ENCODE measurements at regions not wholly inside any gene's neighbourhood (a gene's known extent, or its start where the extent isn't known, plus 50 kb on each side); places are given as distances from the start of the nearest gene placed in this dataset.

DNA sequence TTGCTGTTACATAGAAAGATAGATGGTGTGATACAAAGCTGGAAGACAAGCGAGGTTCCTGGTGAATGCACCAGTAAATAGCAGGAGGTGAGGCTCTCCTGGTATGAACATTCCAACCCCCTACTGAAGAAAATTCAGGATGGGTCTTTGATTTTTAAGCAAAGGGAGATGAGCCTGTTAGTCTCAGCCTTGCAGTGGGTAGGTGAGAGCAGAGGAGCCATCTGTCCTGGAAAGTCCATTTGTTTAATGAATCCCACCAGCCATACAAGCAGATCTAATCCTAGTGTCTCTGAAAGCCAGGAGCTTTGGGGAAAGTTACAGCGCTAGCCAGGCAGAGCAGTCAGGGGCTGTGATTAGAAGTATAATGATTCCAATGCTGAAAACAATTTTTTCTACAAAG is 234.8 kb upstream of the FOXN3 start:
- TF ChIP-seq RFX5 (IDR thresholded peaks at IDR 0.05; ENCODE audit: low read length) (no peak), YY1 (IDR thresholded peaks at IDR 0.05; ENCODE audit: low read depth) (no peak), NFIC (IDR thresholded peaks at IDR 0.05; ENCODE audit: borderline replicate concordance) (no peak), MXI1 (IDR thresholded peaks at IDR 0.05; ENCODE audit: low read depth, low read length) (no peak), MEF2A (IDR thresholded peaks at IDR 0.05; ENCODE audit: borderline replicate concordance, low read depth) (no peak), EZH2phosphoT487 (IDR thresholded peaks at IDR 0.05; ENCODE audit: borderline replicate concordance, low read depth) (no peak), RAD21 (IDR thresholded peaks at IDR 0.05; ENCODE audit: low read length) (no peak), POLR2AphosphoS5 (IDR thresholded peaks at IDR 0.05; ENCODE audit: low read depth, low read length) (no peak), EP300 (IDR thresholded peaks at IDR 0.05; ENCODE audit: borderline replicate concordance in 1 of 2, low read depth in 1 of 2, low read length in 1 of 2) (no peak), SMC3 (IDR thresholded peaks at IDR 0.05; ENCODE audit: low read depth, low read length) (no peak)
- TF ChIP-seq, protein P1, sequence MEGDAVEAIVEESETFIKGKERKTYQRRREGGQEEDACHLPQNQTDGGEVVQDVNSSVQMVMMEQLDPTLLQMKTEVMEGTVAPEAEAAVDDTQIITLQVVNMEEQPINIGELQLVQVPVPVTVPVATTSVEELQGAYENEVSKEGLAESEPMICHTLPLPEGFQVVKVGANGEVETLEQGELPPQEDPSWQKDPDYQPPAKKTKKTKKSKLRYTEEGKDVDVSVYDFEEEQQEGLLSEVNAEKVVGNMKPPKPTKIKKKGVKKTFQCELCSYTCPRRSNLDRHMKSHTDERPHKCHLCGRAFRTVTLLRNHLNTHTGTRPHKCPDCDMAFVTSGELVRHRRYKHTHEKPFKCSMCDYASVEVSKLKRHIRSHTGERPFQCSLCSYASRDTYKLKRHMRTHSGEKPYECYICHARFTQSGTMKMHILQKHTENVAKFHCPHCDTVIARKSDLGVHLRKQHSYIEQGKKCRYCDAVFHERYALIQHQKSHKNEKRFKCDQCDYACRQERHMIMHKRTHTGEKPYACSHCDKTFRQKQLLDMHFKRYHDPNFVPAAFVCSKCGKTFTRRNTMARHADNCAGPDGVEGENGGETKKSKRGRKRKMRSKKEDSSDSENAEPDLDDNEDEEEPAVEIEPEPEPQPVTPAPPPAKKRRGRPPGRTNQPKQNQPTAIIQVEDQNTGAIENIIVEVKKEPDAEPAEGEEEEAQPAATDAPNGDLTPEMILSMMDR (IDR thresholded peaks at IDR 0.05), result no peak
- TF ChIP-seq, protein P2, sequence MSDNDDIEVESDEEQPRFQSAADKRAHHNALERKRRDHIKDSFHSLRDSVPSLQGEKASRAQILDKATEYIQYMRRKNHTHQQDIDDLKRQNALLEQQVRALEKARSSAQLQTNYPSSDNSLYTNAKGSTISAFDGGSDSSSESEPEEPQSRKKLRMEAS (IDR thresholded peaks at IDR 0.05; ENCODE audit: low read depth), result no peak
- TF ChIP-seq, protein P3, sequence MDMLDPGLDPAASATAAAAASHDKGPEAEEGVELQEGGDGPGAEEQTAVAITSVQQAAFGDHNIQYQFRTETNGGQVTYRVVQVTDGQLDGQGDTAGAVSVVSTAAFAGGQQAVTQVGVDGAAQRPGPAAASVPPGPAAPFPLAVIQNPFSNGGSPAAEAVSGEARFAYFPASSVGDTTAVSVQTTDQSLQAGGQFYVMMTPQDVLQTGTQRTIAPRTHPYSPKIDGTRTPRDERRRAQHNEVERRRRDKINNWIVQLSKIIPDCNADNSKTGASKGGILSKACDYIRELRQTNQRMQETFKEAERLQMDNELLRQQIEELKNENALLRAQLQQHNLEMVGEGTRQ (IDR thresholded peaks at IDR 0.05; ENCODE audit: borderline replicate concordance, low read depth, low read length), result no peak
- TF ChIP-seq, protein P4, sequence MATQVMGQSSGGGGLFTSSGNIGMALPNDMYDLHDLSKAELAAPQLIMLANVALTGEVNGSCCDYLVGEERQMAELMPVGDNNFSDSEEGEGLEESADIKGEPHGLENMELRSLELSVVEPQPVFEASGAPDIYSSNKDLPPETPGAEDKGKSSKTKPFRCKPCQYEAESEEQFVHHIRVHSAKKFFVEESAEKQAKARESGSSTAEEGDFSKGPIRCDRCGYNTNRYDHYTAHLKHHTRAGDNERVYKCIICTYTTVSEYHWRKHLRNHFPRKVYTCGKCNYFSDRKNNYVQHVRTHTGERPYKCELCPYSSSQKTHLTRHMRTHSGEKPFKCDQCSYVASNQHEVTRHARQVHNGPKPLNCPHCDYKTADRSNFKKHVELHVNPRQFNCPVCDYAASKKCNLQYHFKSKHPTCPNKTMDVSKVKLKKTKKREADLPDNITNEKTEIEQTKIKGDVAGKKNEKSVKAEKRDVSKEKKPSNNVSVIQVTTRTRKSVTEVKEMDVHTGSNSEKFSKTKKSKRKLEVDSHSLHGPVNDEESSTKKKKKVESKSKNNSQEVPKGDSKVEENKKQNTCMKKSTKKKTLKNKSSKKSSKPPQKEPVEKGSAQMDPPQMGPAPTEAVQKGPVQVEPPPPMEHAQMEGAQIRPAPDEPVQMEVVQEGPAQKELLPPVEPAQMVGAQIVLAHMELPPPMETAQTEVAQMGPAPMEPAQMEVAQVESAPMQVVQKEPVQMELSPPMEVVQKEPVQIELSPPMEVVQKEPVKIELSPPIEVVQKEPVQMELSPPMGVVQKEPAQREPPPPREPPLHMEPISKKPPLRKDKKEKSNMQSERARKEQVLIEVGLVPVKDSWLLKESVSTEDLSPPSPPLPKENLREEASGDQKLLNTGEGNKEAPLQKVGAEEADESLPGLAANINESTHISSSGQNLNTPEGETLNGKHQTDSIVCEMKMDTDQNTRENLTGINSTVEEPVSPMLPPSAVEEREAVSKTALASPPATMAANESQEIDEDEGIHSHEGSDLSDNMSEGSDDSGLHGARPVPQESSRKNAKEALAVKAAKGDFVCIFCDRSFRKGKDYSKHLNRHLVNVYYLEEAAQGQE (IDR thresholded peaks at IDR 0.05; ENCODE audit: low read depth, low read length), result no peak
